ENCODE measurements at regions not wholly inside any gene's neighbourhood (a gene's known extent, or its start where the extent isn't known, plus 50 kb on each side); places are given as distances from the start of the nearest gene placed in this dataset.

- DNase-seq (ENCODE audit: low read depth) (no peak), FAIRE-seq (no peak)
- Mint-ChIP-seq H3K36me3 (ENCODE audit: low read depth, unreplicated experiment) (no peaks in the 10 kb centered on the region), H3K27me3 (ENCODE audit: low read depth, unreplicated experiment) (peaks cover 19% of the 10 kb centered on the region), H3K4me1 (ENCODE audit: low read depth, unreplicated experiment) (no peaks in the 10 kb centered on the region), H3K9me3 (ENCODE audit: unreplicated experiment) (no peaks in the 10 kb centered on the region), H3K27ac (ENCODE audit: unreplicated experiment) (no peak overlapping the region), H3K4me3 (ENCODE audit: unreplicated experiment) (no peak overlapping the region)
- H3K79me2 ChIP-seq (ENCODE audit: insufficient read depth, low read length): no peaks in the 10 kb centered on the region
- peaks cover 8% of the 10 kb centered on the region for H3K4me1 ChIP-seq (ENCODE audit: insufficient read depth, low read length)
- H3K36me3 ChIP-seq (ENCODE audit: insufficient read depth, low read length): no peaks in the 10 kb centered on the region
- no peaks in the 10 kb centered on the region for H3K27me3 ChIP-seq (ENCODE audit: insufficient read depth, low read length)
- H3K9ac ChIP-seq (ENCODE audit: low read length): no peak overlapping the region
- TF ChIP-seq EZH2 (IDR thresholded peaks at IDR 0.05; ENCODE audit: insufficient read depth, low read length) (no peak), CTCF (IDR thresholded peaks at IDR 0.05; ENCODE audit: insufficient read depth, low read depth, low read length) (no peak)
- H3K9me3 ChIP-seq (ENCODE audit: insufficient read depth, low read depth, low read length): no peaks in the 10 kb centered on the region
- H2AFZ ChIP-seq (ENCODE audit: low read depth, low read length): no peak overlapping the region
- no peaks in the 10 kb centered on the region for H4K20me1 ChIP-seq (ENCODE audit: insufficient read depth, low read length)
- H3K4me3 ChIP-seq (ENCODE audit: insufficient read depth, low read depth, low read length): no peak overlapping the region
- H3K27ac ChIP-seq (ENCODE audit: low read depth, low read length): no peak overlapping the region
- H3K4me2 ChIP-seq (ENCODE audit: low read length): no peak overlapping the region
Observed at GRCh38 chr17:78291944-78292910, 60.8 kb downstream of the TMEM235 start.

- Histone ChIP-seq H3K9ac (ENCODE audit: low read length) (no peak overlapping the region), H3K27me3 (ENCODE audit: insufficient read depth, low read length) (no peaks in the 10 kb centered on the region), H3K4me2 (ENCODE audit: low read length) (no peak overlapping the region), H2AFZ (ENCODE audit: low read depth, low read length) (no peak overlapping the region), H3K4me1 (ENCODE audit: insufficient read depth, low read length) (peaks cover 8% of the 10 kb centered on the region), H3K9me3 (ENCODE audit: insufficient read depth, low read depth, low read length) (no peaks in the 10 kb centered on the region), H3K4me3 (ENCODE audit: insufficient read depth, low read depth, low read length) (no peak overlapping the region), H3K36me3 (ENCODE audit: insufficient read depth, low read length) (no peaks in the 10 kb centered on the region), H3K27ac (ENCODE audit: low read depth, low read length) (no peak overlapping the region), H3K79me2 (ENCODE audit: insufficient read depth, low read length) (no peaks in the 10 kb centered on the region), H4K20me1 (ENCODE audit: insufficient read depth, low read length) (no peaks in the 10 kb centered on the region)
- Mint-ChIP-seq H3K9me3 (ENCODE audit: unreplicated experiment) (no peaks in the 10 kb centered on the region), H3K4me1 (ENCODE audit: low read depth, unreplicated experiment) (no peaks in the 10 kb centered on the region), H3K27ac (ENCODE audit: unreplicated experiment) (no peak overlapping the region), H3K4me3 (ENCODE audit: unreplicated experiment) (no peak overlapping the region), H3K36me3 (ENCODE audit: low read depth, unreplicated experiment) (no peaks in the 10 kb centered on the region), H3K27me3 (ENCODE audit: low read depth, unreplicated experiment) (peaks cover 17% of the 10 kb centered on the region)
- FAIRE-seq (no peak), DNase-seq (ENCODE audit: low read depth) (no peak)
- no peak for TF ChIP-seq EZH2 (IDR thresholded peaks at IDR 0.05; ENCODE audit: insufficient read depth, low read length)
- no peak for TF ChIP-seq CTCF (IDR thresholded peaks at IDR 0.05; ENCODE audit: insufficient read depth, low read depth, low read length)
Observed at GRCh38 chr17:78290721-78291120, 59.3 kb downstream of the TMEM235 start.
